ENCODE measurements at regions not wholly inside any gene's neighbourhood (a gene's known extent, or its start where the extent isn't known, plus 50 kb on each side); places are given as distances from the start of the nearest gene placed in this dataset.

DNA sequence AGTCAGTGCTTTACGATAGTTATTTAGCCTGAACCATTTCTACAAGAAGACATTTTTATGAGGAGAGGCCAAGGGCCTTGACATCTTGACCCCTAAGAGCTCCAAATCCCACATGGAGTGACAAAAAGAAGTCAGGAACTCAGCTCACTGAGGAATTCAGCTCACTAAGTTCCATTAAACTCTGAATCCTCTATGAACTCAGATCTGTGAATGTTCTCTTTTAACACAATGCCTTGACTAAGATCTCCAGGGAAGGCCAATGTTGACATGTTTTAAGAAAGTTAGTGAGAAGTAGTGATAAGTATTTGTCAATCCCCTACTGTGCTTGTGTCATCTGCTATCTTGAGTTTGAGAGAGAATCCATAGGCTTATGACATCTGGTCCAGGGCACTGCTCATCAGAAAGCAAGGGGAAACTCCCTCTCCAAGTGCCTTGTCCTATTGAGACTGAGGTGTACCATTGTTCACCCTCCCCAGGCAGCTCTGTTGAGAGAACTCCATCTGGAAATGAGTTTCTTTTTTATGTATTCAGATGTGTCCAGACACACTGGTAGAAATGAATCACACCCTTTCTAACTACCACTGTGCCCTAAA lies 68.7 kb upstream of the PCDH19 start:
- TF ChIP-seq, protein P1, sequence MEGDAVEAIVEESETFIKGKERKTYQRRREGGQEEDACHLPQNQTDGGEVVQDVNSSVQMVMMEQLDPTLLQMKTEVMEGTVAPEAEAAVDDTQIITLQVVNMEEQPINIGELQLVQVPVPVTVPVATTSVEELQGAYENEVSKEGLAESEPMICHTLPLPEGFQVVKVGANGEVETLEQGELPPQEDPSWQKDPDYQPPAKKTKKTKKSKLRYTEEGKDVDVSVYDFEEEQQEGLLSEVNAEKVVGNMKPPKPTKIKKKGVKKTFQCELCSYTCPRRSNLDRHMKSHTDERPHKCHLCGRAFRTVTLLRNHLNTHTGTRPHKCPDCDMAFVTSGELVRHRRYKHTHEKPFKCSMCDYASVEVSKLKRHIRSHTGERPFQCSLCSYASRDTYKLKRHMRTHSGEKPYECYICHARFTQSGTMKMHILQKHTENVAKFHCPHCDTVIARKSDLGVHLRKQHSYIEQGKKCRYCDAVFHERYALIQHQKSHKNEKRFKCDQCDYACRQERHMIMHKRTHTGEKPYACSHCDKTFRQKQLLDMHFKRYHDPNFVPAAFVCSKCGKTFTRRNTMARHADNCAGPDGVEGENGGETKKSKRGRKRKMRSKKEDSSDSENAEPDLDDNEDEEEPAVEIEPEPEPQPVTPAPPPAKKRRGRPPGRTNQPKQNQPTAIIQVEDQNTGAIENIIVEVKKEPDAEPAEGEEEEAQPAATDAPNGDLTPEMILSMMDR (IDR thresholded peaks at IDR 0.05; ENCODE audit: low read depth, low read length), result no peak
- H3K4me3 ChIP-seq (replicated peaks in 1 of 2; ENCODE audit: low read depth in 2 of 2, low read length in 2 of 2), result no peak overlapping the region
- DNase-seq (ENCODE audit: low read depth in 2 of 2), result no peak

DNA sequence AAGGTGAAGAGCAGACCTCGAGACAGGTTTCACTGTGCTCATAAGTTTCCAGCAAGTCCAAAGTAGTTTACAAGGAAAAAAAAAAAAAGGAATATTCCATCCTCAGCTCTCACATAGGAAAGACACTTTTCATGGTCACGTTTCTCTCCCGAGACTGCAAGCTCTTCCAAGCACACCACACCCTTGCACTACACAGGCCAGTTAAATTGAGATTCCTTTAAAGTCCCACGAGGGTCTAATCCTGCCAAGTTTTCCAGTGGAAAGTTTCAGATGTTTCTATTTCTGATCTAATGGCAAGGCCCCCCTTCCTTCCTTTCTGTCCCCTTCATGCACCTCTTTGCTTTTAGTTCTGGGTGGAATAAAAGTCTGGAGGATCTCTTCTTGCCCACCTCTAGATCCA lies 67.9 kb upstream of the PCDH19 start:
- H3K4me3 ChIP-seq (replicated peaks in 1 of 2; ENCODE audit: low read depth in 2 of 2, low read length in 2 of 2), result no peak overlapping the region
- TF ChIP-seq, protein P1 (IDR thresholded peaks at IDR 0.05; ENCODE audit: low read depth, low read length), result no peak
- DNase-seq (ENCODE audit: low read depth in 2 of 2), result no peak

DNA sequence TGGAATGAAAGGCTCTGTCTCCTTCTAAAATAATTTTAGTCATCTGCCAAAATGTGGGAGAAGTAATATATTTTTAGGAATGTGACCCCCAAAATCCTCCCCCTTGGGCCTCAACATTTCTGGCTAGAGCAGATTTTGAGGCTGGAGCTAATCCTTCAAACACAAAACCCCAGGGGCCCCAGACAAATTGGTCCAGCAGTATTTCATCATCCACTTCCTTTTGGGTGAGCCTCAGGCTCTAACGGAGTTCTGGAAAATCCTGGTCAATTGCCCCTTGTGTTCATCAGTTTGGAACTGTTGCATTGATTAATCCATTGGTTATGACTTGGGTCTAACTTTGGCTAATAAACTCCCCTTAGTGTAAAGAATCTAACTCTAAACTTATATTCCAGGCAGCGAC lies 67.4 kb upstream of the PCDH19 start:
- H3K4me3 ChIP-seq (replicated peaks in 1 of 2; ENCODE audit: low read depth in 2 of 2, low read length in 2 of 2), result no peak overlapping the region
- TF ChIP-seq, protein P1 (IDR thresholded peaks at IDR 0.05; ENCODE audit: low read depth, low read length), result no peak
- DNase-seq (ENCODE audit: low read depth in 2 of 2), result no peak

Data from cardiac fibroblast (primary cell).